K562 (cell line): ENCODE measurements at regions not wholly inside any gene's neighbourhood (a gene's known extent, or its start where the extent isn't known, plus 50 kb on each side); places are given as distances from the start of the nearest gene placed in this dataset.

Source experiments
- ATAC-seq: fragments of 200-7000 bp; cut with Tn5 transposase; 3 replicates; pipeline ENCODE4 v1.9.1; 2020; ENCODE audit warnings: moderate library complexity
- BruUV-seq: library from RNA; stranded (reverse); fragments of 400-500 nt; replicated peaks from 2 replicates; lab custom pipeline; 2021; lab: Mats Ljungman, UMichigan
- CTCF ChIA-PET: fragments of 300-600 bp; formaldehyde crosslinking; extraction: SDS; loops from one replicate; lab custom pipeline; 2021; ENCODE audit warnings: low intra/inter-chr PET ratio; lab: Yijun Ruan, JAX
- POLR2A ChIA-PET: fragments of 300-600, 350-650 bp; sonication (Branson Sonifier 250); formaldehyde crosslinking; extraction: SDS; loops from one replicate; lab custom pipeline; 2021; ENCODE audit warnings: antibody characterized with exemption, inconsistent platforms; lab: Yijun Ruan, JAX
- DNase-seq, 4 experiments: peaks; one replicate each; pipeline versions ENCODE4 v3.0.0 to v3.0.0-alpha.2; 2011 to 2018; ENCODE audit warnings: low spot score in 3 of 4, mixed read lengths in 3 of 4; ENCODE audit errors: extremely low read depth in 1 of 4
- FAIRE-seq: peaks from 2 replicates; lab custom pipeline; 2011; peaks lifted over from hg19 to GRCh38; lab: Jason Lieb, UNC
- H2AFZ ChIP-seq: 2 replicates; pipeline ENCODE4 v1.6.0; 2011; ENCODE audit warnings: low read depth, low read length, control low read depth, inconsistent platforms
- H3K27ac ChIP-seq: fragments of 200-600 bp; 3 replicates; pipeline ENCODE4 v1.8.0; 2011; ENCODE audit warnings: low read depth, mild to moderate bottlenecking, control low read depth, inconsistent platforms, low read length, moderate library complexity, mixed read lengths; ENCODE audit errors: extremely low read depth
- H3K27me3 ChIP-seq, 2 experiments: fragments of 300-600 bp in 1 of 2; 2 replicates in 1 of 2; 3 replicates in 1 of 2; pipeline versions ENCODE4 v1.6.0 to v1.8.0; 2011; ENCODE audit warnings: inconsistent platforms in 2 of 2, low read length in 2 of 2, mild to moderate bottlenecking in 1 of 2, mixed read lengths in 1 of 2, moderate library complexity in 1 of 2; ENCODE audit not compliant: control insufficient read depth in 2 of 2, insufficient read depth in 2 of 2
- H3K36me3 ChIP-seq: fragments of 300-600 bp; 3 replicates; pipeline ENCODE4 v1.8.0; 2011; ENCODE audit warnings: mild to moderate bottlenecking, low read length, inconsistent platforms; ENCODE audit not compliant: control insufficient read depth, insufficient read depth
- H3K4me1 ChIP-seq, 2 experiments: fragments of 200-600 bp in 1 of 2; replicated peaks in 1 of 2; 2 replicates in 1 of 2; 3 replicates in 1 of 2; pipeline versions ENCODE4 v1.5.1 to v1.8.0; 2011; ENCODE audit warnings: inconsistent platforms in 2 of 2, low read length in 2 of 2, mild to moderate bottlenecking in 1 of 2, mixed read lengths in 1 of 2, moderate library complexity in 1 of 2; ENCODE audit not compliant: control insufficient read depth in 2 of 2, insufficient read depth in 2 of 2
- H3K4me2 ChIP-seq: 2 replicates; pipeline ENCODE4 v1.6.1; 2011; ENCODE audit warnings: low read length, control low read depth, inconsistent platforms, mixed read lengths; ENCODE audit not compliant: insufficient read depth
- H3K4me3 ChIP-seq: fragments of 200-600 bp; sonication (generic), shearing (Covaris generic); 2 replicates; pipeline ENCODE4 v1.5.1; 2016; ENCODE audit warnings: control low read depth, inconsistent platforms
- H3K79me2 ChIP-seq: fragments of 200-600 bp; 3 replicates; pipeline ENCODE4 v1.8.0; 2011; ENCODE audit warnings: low read length, inconsistent platforms; ENCODE audit not compliant: control insufficient read depth, insufficient read depth
- H3K9ac ChIP-seq, 2 experiments: 2 replicates each; pipeline versions ENCODE4 v1.6.0 to v1.6.1; 2011; ENCODE audit warnings: low read depth in 2 of 2, low read length in 2 of 2, control low read depth in 1 of 2, inconsistent platforms in 1 of 2, mild to moderate bottlenecking in 1 of 2, mixed read lengths in 1 of 2; ENCODE audit not compliant: insufficient read depth in 1 of 2
- H3K9me1 ChIP-seq: one replicate; pipeline ENCODE4 v1.6.0; 2011; ENCODE audit warnings: inconsistent platforms, mild to moderate bottlenecking, low read length, moderate library complexity; ENCODE audit not compliant: control insufficient read depth, insufficient read depth
- H3K9me3 ChIP-seq: replicated peaks from 2 replicates; pipeline ENCODE4 v1.5.1; 2011; ENCODE audit warnings: low read depth, low read length, inconsistent platforms; ENCODE audit not compliant: control insufficient read depth, insufficient read depth
- H4K20me1 ChIP-seq: replicated peaks from 2 replicates; pipeline ENCODE4 v1.6.1; 2011; ENCODE audit warnings: low read length, inconsistent platforms, mixed read lengths; ENCODE audit not compliant: control insufficient read depth, insufficient read depth
- CTCFL ChIP-seq: IDR thresholded peaks from 2 replicates; pipeline ENCODE4 v1.6.1; 2011; ENCODE audit warnings: borderline replicate concordance, low read depth, mild to moderate bottlenecking, moderate library complexity, low read length; ENCODE audit not compliant: insufficient read depth, poor library complexity, severe bottlenecking
- HES1 ChIP-seq: fragments of 450-650 bp; IDR thresholded peaks from 2 replicates; pipeline ENCODE4 v1.6.1; 2016; ENCODE audit warnings: low read depth, mild to moderate bottlenecking, moderate library complexity
- HMGN3 ChIP-seq: IDR thresholded peaks from 2 replicates; pipeline ENCODE4 v1.6.1; 2011; ENCODE audit warnings: borderline replicate concordance, low read depth, mild to moderate bottlenecking, mixed read lengths, low read length; ENCODE audit not compliant: insufficient read length; ENCODE audit errors: extremely low read depth
- KHSRP ChIP-seq: fragments of 450-650 bp; IDR thresholded peaks from 2 replicates; pipeline ENCODE4 v1.6.1; 2017
- MLLT1 ChIP-seq, 2 experiments: fragments of 450-650 bp; IDR thresholded peaks; 2 replicates each; pipeline ENCODE4 v1.6.1; 2016
- PYGO2 ChIP-seq: fragments of 450-650 bp; IDR thresholded peaks from 2 replicates; pipeline ENCODE4 v1.6.1; 2016; ENCODE audit warnings: mild to moderate bottlenecking, missing genetic modification characterization, moderate library complexity, missing compliant biosample characterization
- RBFOX2 ChIP-seq: fragments of 200-400 bp; formaldehyde crosslinking; IDR thresholded peaks from 2 replicates; pipeline ENCODE4 v1.6.1; 2017; ENCODE audit warnings: low read depth, mild to moderate bottlenecking, low read length, moderate library complexity
- RUNX1 ChIP-seq: sonication (generic); IDR thresholded peaks from 2 replicates; pipeline ENCODE4 v1.6.1; 2016; ENCODE audit warnings: antibody characterized with exemption, low read depth
- TAF1 ChIP-seq: IDR thresholded peaks from 2 replicates; pipeline ENCODE4 v1.6.1; 2011; ENCODE audit warnings: mild to moderate bottlenecking, low read length, moderate library complexity; ENCODE audit not compliant: insufficient read depth, control insufficient read depth, severe bottlenecking; ENCODE audit errors: extremely low read depth
- ZNF140 ChIP-seq: fragments of 250-450 bp; sonication (Bioruptor Pico); IDR thresholded peaks from 2 replicates; pipeline ENCODE4 v1.8.0; 2021; ENCODE audit warnings: moderate library complexity, mild to moderate bottlenecking, inconsistent platforms
- ZNF280B ChIP-seq: fragments of 250-450 bp; sonication (Bioruptor Pico); IDR thresholded peaks from 2 replicates; pipeline ENCODE4 v1.5.1; 2021; ENCODE audit warnings: mild to moderate bottlenecking
- ZNF347 ChIP-seq: fragments of 450-650 bp; formaldehyde crosslinking; IDR thresholded peaks from 2 replicates; pipeline ENCODE4 v1.4.0; 2020; ENCODE audit warnings: low read depth, mild to moderate bottlenecking, moderate library complexity
- ZNF639 ChIP-seq, 2 experiments: fragments of 200-800 bp in 1 of 2; sonication (Bioruptor generic) in 1 of 2; sonication (generic) in 1 of 2; formaldehyde crosslinking in 1 of 2; IDR thresholded peaks in 1 of 2; conservative IDR thresholded peaks in 1 of 2; 2 replicates each; pipeline versions ENCODE4 v1.5.0 to v1.6.1; 2016 to 2020; ENCODE audit warnings: missing compliant biosample characterization in 1 of 2, missing genetic modification characterization in 1 of 2, missing genetic modification reagents in 1 of 2
- in situ Hi-C: fragments of 300-500 bp; cut with MboI; formaldehyde crosslinking; loops from 4 replicates; pipeline ENCODE4 v1.15.0; 2018; ENCODE audit warnings: inconsistent platforms, mixed read lengths
- intact Hi-C: fragments of 100-400 bp; cut with micrococcal nuclease; formaldehyde crosslinking; loops from 2 replicates; pipeline ENCODE4 v1.14.2; 2022

GRCh38 chr5:39697881-39698280, 273.1 kb upstream of the DAB2 start:
- BruUV-seq, result no TSS peak
- intact Hi-C loops, result no loop called here

More at GRCh38 chr5:39697881-39698280, 273.1 kb upstream of the DAB2 start:
- ChIA-PET CTCF (no interaction called here), POLR2A (no interaction called here)
- Histone ChIP-seq H2AFZ (no peak overlapping the region), H3K9ac (no peak overlapping the region), H3K4me3 (no peak overlapping the region), H3K36me3 (no peaks in the 10 kb centered on the region), H3K27me3 (no peaks in the 10 kb centered on the region), H3K4me1 (no peaks in the 10 kb centered on the region), H3K9me1 (no peaks in the 10 kb centered on the region), H3K27ac (no peak overlapping the region), H3K4me2 (no peak overlapping the region), H4K20me1 (no peaks in the 10 kb centered on the region), H3K79me2 (no peaks in the 10 kb centered on the region), H3K9me3 (no peaks in the 10 kb centered on the region)
- no peak for ATAC-seq
- DNase-seq, result no peak
- TF ChIP-seq KHSRP, result no peak
- no peak for TF ChIP-seq PYGO2 (tag)
- TF ChIP-seq CTCFL, result no peak
- no peak for TF ChIP-seq HES1
- TF ChIP-seq RUNX1, result no peak
- TF ChIP-seq ZNF140 (CRISPR knock-in tag), result no peak
- TF ChIP-seq ZNF280B (CRISPR knock-in tag), result no peak
- TF ChIP-seq ZNF639 (CRISPR knock-in tag; conservative IDR thresholded peaks at IDR 0.05 in 1 of 2, IDR thresholded peaks at IDR 0.05 in 1 of 2), result no peak
- no peak for TF ChIP-seq TAF1
- TF ChIP-seq HMGN3, result no peak
- no peak for TF ChIP-seq MLLT1 (IDR thresholded peaks at IDR 0.05)
- no peak for TF ChIP-seq ZNF347 (CRISPR knock-in tag)
- TF ChIP-seq RBFOX2, result no peak
- no peak for FAIRE-seq
- in situ Hi-C loops, result no loop called here
